ENCODE measurements at regions not wholly inside any gene's neighbourhood (a gene's known extent, or its start where the extent isn't known, plus 50 kb on each side); places are given as distances from the start of the nearest gene placed in this dataset.

GRCh38 chr6:130748041-130748440, 79.2 kb upstream of the SMLR1 start:
- DNase-seq (ENCODE audit: low read depth, low spot score): no peak
- CTCF ChIA-PET: no interaction called here
- no peak for ATAC-seq
- intact Hi-C loops (cut with micrococcal nuclease; ENCODE audit: unreplicated experiment): no loop called here
- POLR2A ChIA-PET: no interaction called here
- no peaks in the 10 kb centered on the region for H3K36me3 ChIP-seq (ENCODE audit: control insufficient read depth, insufficient read depth, low read length)
- no peaks in the 10 kb centered on the region for H3K27me3 ChIP-seq (ENCODE audit: control insufficient read depth, insufficient read depth, low read length)
- H3K4me1 ChIP-seq (ENCODE audit: control insufficient read depth, insufficient read depth, low read length): no peaks in the 10 kb centered on the region
- no peak overlapping the region for H3K27ac ChIP-seq (ENCODE audit: low read length)
- no peaks in the 10 kb centered on the region for H3K9me3 ChIP-seq (ENCODE audit: control insufficient read depth, insufficient read depth, low read depth, low read length)
- BruUV-seq (replicated peaks): no TSS peak
- in situ Hi-C loops (cut with HindIII; ENCODE audit: low pct_unique_long_range_greater_than_20kb, low sequenced_read_pairs): no loop called here
- H3K4me3 ChIP-seq (ENCODE audit: low read depth in 2 of 2, low read length in 2 of 2): no peak overlapping the region
- TF ChIP-seq REST (IDR thresholded peaks at IDR 0.05; ENCODE audit: insufficient read depth in 1 of 2, low read depth in 2 of 2, low read length in 1 of 2) (no peak), SIN3A (IDR thresholded peaks at IDR 0.05; ENCODE audit: borderline replicate concordance, insufficient read depth, low read depth, low read length) (no peak)

GRCh38 chr6:130749402-130749801, 77.8 kb upstream of the SMLR1 start:
- ChIA-PET CTCF (no interaction called here), POLR2A (interaction anchor here (0.6 kb wide), 1 partner anchor 70 kb away, joined by 3 read pairs; no protein-coding TSS in a partner anchor)
- intact Hi-C loops (cut with micrococcal nuclease; ENCODE audit: unreplicated experiment): no loop called here

More at GRCh38 chr6:130749402-130749801, 77.8 kb upstream of the SMLR1 start:
- in situ Hi-C loops (cut with HindIII; ENCODE audit: low pct_unique_long_range_greater_than_20kb, low sequenced_read_pairs): no loop called here
- ATAC-seq (no peak), DNase-seq (ENCODE audit: low read depth, low spot score) (no peak)
- H3K27me3 ChIP-seq (ENCODE audit: control insufficient read depth, insufficient read depth, low read length): no peaks in the 10 kb centered on the region
- no TSS peak for BruUV-seq (replicated peaks)
- H3K4me1 ChIP-seq (ENCODE audit: control insufficient read depth, insufficient read depth, low read length): no peaks in the 10 kb centered on the region
- H3K36me3 ChIP-seq (ENCODE audit: control insufficient read depth, insufficient read depth, low read length): no peaks in the 10 kb centered on the region
- TF ChIP-seq TCF7L2 (IDR thresholded peaks at IDR 0.05; ENCODE audit: low read depth, low read length) (no peak), CTCF (IDR thresholded peaks at IDR 0.05) (no peak), POLR2AphosphoS5 (IDR thresholded peaks at IDR 0.05; ENCODE audit: low read depth, low read length) (no peak), SIN3A (IDR thresholded peaks at IDR 0.05; ENCODE audit: borderline replicate concordance, insufficient read depth, low read depth, low read length) (no peak), REST (IDR thresholded peaks at IDR 0.05; ENCODE audit: insufficient read depth in 1 of 2, low read depth in 2 of 2, low read length in 1 of 2) (no peak)
- no peak overlapping the region for H3K27ac ChIP-seq (ENCODE audit: low read length)
- no peaks in the 10 kb centered on the region for H3K9me3 ChIP-seq (ENCODE audit: control insufficient read depth, insufficient read depth, low read depth, low read length)
- no peak overlapping the region for H3K4me3 ChIP-seq (ENCODE audit: low read depth in 2 of 2, low read length in 2 of 2)
